Upper lobe of left lung (tissue), 4 donors: ENCODE measurements at regions not wholly inside any gene's neighbourhood (a gene's known extent, or its start where the extent isn't known, plus 50 kb on each side); places are given as distances from the start of the nearest gene placed in this dataset.

Experiments used
- POLR2A ChIP-seq, 4 donors: fragments of 450-650 bp; IDR thresholded peaks; one replicate each; pipeline ENCODE4 v1.5.1; 2016 to 2017; ENCODE audit warnings: antibody characterized with exemption in 4 of 4, mild to moderate bottlenecking in 2 of 4
- TF ChIP-seq, protein P1 (sequence below), 6 experiments: fragments of 450-650 bp in 4 of 6; fragments of 200-600 bp in 2 of 6; sonication (generic) in 2 of 6; IDR thresholded peaks; one replicate each; pipeline ENCODE4 v1.5.1; 2016 to 2019; ENCODE audit warnings: antibody characterized with exemption in 6 of 6

DNA sequence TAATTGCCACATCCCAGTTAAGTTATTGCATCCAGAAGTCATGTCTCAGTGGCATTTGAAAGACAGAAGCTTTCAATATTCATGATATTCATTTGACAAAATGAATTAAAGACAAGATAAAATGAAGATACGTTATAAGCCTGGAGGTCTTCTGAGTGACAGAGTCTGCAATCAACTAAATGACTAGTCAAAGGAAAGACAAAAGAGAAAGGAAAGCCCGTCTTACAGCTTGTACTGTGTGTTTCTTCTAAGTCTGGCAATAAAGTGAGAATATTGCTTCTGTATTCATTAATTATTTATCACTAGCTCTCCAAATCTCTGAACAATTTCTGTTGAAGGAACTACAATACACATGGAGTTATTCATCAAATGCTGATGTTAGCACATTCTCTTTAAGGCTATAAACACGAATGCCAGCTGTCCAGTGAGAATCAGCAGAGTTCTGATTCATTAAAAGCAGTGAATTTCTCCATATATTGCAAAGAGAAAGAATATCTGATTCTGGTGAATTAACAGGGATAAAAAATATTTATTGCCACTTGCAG lies 70.7 kb downstream of the ATXN7L3B start:
- TF ChIP-seq, protein P1, sequence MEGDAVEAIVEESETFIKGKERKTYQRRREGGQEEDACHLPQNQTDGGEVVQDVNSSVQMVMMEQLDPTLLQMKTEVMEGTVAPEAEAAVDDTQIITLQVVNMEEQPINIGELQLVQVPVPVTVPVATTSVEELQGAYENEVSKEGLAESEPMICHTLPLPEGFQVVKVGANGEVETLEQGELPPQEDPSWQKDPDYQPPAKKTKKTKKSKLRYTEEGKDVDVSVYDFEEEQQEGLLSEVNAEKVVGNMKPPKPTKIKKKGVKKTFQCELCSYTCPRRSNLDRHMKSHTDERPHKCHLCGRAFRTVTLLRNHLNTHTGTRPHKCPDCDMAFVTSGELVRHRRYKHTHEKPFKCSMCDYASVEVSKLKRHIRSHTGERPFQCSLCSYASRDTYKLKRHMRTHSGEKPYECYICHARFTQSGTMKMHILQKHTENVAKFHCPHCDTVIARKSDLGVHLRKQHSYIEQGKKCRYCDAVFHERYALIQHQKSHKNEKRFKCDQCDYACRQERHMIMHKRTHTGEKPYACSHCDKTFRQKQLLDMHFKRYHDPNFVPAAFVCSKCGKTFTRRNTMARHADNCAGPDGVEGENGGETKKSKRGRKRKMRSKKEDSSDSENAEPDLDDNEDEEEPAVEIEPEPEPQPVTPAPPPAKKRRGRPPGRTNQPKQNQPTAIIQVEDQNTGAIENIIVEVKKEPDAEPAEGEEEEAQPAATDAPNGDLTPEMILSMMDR (IDR thresholded peaks at IDR 0.05): no peak
- TF ChIP-seq POLR2A (IDR thresholded peaks at IDR 0.05): no peak
